ENCODE measurements at regions not wholly inside any gene's neighbourhood (a gene's known extent, or its start where the extent isn't known, plus 50 kb on each side); places are given as distances from the start of the nearest gene placed in this dataset.
"Not testable (repeated sequence)": the region's sequence is repeated elsewhere in the genome, so short reads cannot be mapped to it uniquely, and the experiment has no call there.

DNA sequence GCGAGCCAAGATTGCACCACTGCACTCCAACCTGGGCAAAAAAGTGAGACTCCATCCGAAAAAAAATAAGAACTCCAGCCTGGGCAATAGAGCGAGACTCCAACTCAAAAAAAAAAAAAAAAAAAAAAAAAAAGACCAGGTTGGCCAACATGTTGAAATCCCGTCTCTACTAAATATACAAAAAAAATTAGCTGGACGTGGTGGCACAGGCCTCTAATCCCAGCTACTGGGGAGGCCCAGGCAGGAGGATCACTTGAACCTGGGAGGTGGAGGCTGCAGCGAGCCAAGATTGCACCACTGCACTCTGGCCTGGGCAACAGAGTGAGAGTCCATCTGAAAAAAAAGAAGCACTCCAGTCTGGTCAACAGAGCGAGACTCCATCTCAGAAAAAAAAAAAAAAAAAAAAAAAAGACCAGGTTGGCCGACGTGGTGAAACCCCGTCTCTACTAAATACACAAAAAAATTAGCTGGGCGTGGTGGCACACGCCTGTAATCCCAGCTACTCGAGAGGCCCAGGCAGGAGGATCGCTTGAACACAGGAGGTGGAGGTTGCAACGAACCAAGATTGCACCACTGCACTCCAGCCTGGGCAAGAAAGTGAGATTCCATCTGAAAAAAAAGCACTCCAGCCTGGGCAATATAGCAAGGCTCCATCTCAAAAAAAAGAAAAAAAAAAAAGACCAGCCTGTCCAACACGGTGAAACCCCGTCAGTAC is 1603.7 kb downstream of the RPIA start:
- TF ChIP-seq, protein P1, sequence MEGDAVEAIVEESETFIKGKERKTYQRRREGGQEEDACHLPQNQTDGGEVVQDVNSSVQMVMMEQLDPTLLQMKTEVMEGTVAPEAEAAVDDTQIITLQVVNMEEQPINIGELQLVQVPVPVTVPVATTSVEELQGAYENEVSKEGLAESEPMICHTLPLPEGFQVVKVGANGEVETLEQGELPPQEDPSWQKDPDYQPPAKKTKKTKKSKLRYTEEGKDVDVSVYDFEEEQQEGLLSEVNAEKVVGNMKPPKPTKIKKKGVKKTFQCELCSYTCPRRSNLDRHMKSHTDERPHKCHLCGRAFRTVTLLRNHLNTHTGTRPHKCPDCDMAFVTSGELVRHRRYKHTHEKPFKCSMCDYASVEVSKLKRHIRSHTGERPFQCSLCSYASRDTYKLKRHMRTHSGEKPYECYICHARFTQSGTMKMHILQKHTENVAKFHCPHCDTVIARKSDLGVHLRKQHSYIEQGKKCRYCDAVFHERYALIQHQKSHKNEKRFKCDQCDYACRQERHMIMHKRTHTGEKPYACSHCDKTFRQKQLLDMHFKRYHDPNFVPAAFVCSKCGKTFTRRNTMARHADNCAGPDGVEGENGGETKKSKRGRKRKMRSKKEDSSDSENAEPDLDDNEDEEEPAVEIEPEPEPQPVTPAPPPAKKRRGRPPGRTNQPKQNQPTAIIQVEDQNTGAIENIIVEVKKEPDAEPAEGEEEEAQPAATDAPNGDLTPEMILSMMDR (IDR thresholded peaks at IDR 0.05; ENCODE audit: poor library complexity) = not testable (repeated sequence)
- TF ChIP-seq EZH2 (IDR thresholded peaks at IDR 0.05; ENCODE audit: borderline replicate concordance); EZH2phosphoT487 (IDR thresholded peaks at IDR 0.05; ENCODE audit: low read depth, severe bottlenecking, unreplicated experiment): not testable (repeated sequence)
